ENCODE measurements at regions not wholly inside any gene's neighbourhood (a gene's known extent, or its start where the extent isn't known, plus 50 kb on each side); places are given as distances from the start of the nearest gene placed in this dataset.

GRCh38 chr13:62578402-62578801, 1162.8 kb upstream of the PCDH20 start:
- Histone ChIP-seq H4K20me1 (ENCODE audit: control insufficient read depth, insufficient read depth, insufficient read length) (no peaks in the 10 kb centered on the region), H3K9me3 (ENCODE audit: control insufficient read depth, low read depth, low read length) (no peaks in the 10 kb centered on the region), H2AFZ (ENCODE audit: low read length) (no peak overlapping the region), H3K14ac (ENCODE audit: insufficient read depth, low read length) (no peak overlapping the region), H3K4me2 (ENCODE audit: insufficient read depth, insufficient read length, low read length) (no peak overlapping the region), H3T11ph (ENCODE audit: low read length) (no peak overlapping the region), H3K27ac (ENCODE audit: insufficient read length, low read depth, low read length) (no peak overlapping the region), H2BK15ac (ENCODE audit: low read depth, low read length) (no peak overlapping the region), H3K18ac (ENCODE audit: insufficient read length, low read depth, low read length) (no peak overlapping the region), H3K27me3 (ENCODE audit: insufficient read depth, low read length) (no peaks in the 10 kb centered on the region), H4K5ac (ENCODE audit: insufficient read length, low read depth, low read length) (no peak overlapping the region), H2BK12ac (ENCODE audit: insufficient read length, low read depth, low read length) (no peak overlapping the region), H3K23ac (ENCODE audit: insufficient read length, low read depth, low read length) (no peak overlapping the region), H4K91ac (ENCODE audit: insufficient read length, low read depth, low read length) (no peak overlapping the region), H2BK120ac (ENCODE audit: low read depth, low read length, poor library complexity, severe bottlenecking) (no peak overlapping the region), H3K23me2 (ENCODE audit: insufficient read length, low read depth, low read length, poor library complexity, severe bottlenecking) (no peaks in the 10 kb centered on the region), H3K79me2 (ENCODE audit: insufficient read depth, low read length) (no peaks in the 10 kb centered on the region), H3K4me1 (ENCODE audit: insufficient read depth, low read length) (no peaks in the 10 kb centered on the region), H2BK5ac (ENCODE audit: insufficient read length, low read length) (no peak overlapping the region), H2AK5ac (ENCODE audit: insufficient read length, low read length) (no peak overlapping the region), H3K79me1 (ENCODE audit: insufficient read depth, low read depth, low read length, poor library complexity, severe bottlenecking) (no peaks in the 10 kb centered on the region), H3K56ac (ENCODE audit: insufficient read length, low read depth, low read length) (no peak overlapping the region), H3K9ac (ENCODE audit: extremely low read depth, insufficient read length, low read length) (no peak overlapping the region), H3K4ac (ENCODE audit: low read depth, low read length) (no peak overlapping the region), H2BK20ac (ENCODE audit: low read depth, low read length, poor library complexity, severe bottlenecking) (no peak overlapping the region), H4K8ac (replicated peaks; ENCODE audit: insufficient read length, low read depth, low read length) (no peak overlapping the region)
- no peak overlapping the region for H3K27ac Mint-ChIP-seq
- H3K4me3 Mint-ChIP-seq, result no peak overlapping the region
- H3K4me1 Mint-ChIP-seq, result no peaks in the 10 kb centered on the region
- no peaks in the 10 kb centered on the region for H3K9me3 Mint-ChIP-seq
- H3K27me3 Mint-ChIP-seq (ENCODE audit: low read depth), result no peaks in the 10 kb centered on the region
- DNase-seq, result no peak
- TF ChIP-seq CTCF (conservative IDR thresholded peaks at IDR 0.05), result no peak
- H3K36me3 Mint-ChIP-seq (ENCODE audit: insufficient read depth in 1 of 3, low read depth in 3 of 3), result no peaks in the 10 kb centered on the region
